GM12864 (cell line): ENCODE measurements at regions not wholly inside any gene's neighbourhood (a gene's known extent, or its start where the extent isn't known, plus 50 kb on each side); places are given as distances from the start of the nearest gene placed in this dataset.

ENCODE experiments used
- DNase-seq: peaks from one replicate; pipeline ENCODE4 v3.0.0-alpha.2; 2011; ENCODE audit warnings: low read depth
- H3K4me3 ChIP-seq: 2 replicates; pipeline ENCODE4 v1.5.1; 2011; ENCODE audit warnings: mild to moderate bottlenecking, low read depth, low read length, control low read depth
- CTCF ChIP-seq: IDR thresholded peaks from 2 replicates; pipeline ENCODE4 v1.5.1; 2011; ENCODE audit warnings: low read depth, mild to moderate bottlenecking, moderate library complexity, low read length, control low read depth, inconsistent platforms; ENCODE audit errors: missing control alignments

GRCh38 chr7:84781838-84782237, 405.0 kb downstream of the SEMA3D start:
- DNase-seq = no peak
- H3K4me3 ChIP-seq = no peak overlapping the region
- TF ChIP-seq CTCF = no peak

- TF ChIP-seq CTCF = no peak
- no peak overlapping the region for H3K4me3 ChIP-seq
- no peak for DNase-seq
Observed at GRCh38 chr7:84780158-84781124, 406.4 kb downstream of the SEMA3D start.

- TF ChIP-seq CTCF = no peak
- no peak for DNase-seq
- no peak overlapping the region for H3K4me3 ChIP-seq
Observed at GRCh38 chr7:84757761-84758160, 429.1 kb downstream of the SEMA3D start.

- no peak for DNase-seq
- H3K4me3 ChIP-seq = no peak overlapping the region
- no peak for TF ChIP-seq CTCF
Observed at GRCh38 chr7:84746353-84746752, 440.5 kb downstream of the SEMA3D start.

- no peak overlapping the region for H3K4me3 ChIP-seq
- no peak for DNase-seq
- TF ChIP-seq CTCF = no peak
Observed at GRCh38 chr7:84744385-84744784, 442.5 kb downstream of the SEMA3D start.

GRCh38 chr7:84738583-84739150, 448.2 kb downstream of the SEMA3D start:
- DNase-seq = no peak
- H3K4me3 ChIP-seq = no peak overlapping the region
- TF ChIP-seq CTCF = no peak
